ENCODE measurements at regions not wholly inside any gene's neighbourhood (a gene's known extent, or its start where the extent isn't known, plus 50 kb on each side); places are given as distances from the start of the nearest gene placed in this dataset.
"Not testable (repeated sequence)": the region's sequence is repeated elsewhere in the genome, so short reads cannot be mapped to it uniquely, and the experiment has no call there.

DNA sequence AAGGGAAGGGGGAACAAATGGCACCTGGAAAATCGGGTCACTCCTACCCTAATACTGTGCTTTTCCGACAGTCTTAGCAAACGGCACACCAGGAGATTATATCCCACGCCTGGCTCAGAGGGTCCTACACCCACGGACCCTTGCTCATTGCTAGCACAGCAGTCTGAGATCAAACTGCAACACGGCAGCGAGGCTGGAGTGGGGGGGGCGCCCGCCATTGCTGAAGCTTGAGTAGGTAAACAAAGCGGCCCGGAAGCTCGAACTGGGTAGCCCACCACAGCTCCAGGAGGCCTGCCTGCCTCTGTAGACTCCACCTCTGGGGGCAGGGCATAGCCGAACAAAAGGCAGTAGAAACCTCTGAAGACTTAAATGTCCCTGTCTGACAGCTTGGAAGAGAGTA, 82.1 kb upstream of the SIM2 start:
- TF ChIP-seq, protein P1, sequence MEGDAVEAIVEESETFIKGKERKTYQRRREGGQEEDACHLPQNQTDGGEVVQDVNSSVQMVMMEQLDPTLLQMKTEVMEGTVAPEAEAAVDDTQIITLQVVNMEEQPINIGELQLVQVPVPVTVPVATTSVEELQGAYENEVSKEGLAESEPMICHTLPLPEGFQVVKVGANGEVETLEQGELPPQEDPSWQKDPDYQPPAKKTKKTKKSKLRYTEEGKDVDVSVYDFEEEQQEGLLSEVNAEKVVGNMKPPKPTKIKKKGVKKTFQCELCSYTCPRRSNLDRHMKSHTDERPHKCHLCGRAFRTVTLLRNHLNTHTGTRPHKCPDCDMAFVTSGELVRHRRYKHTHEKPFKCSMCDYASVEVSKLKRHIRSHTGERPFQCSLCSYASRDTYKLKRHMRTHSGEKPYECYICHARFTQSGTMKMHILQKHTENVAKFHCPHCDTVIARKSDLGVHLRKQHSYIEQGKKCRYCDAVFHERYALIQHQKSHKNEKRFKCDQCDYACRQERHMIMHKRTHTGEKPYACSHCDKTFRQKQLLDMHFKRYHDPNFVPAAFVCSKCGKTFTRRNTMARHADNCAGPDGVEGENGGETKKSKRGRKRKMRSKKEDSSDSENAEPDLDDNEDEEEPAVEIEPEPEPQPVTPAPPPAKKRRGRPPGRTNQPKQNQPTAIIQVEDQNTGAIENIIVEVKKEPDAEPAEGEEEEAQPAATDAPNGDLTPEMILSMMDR (IDR thresholded peaks at IDR 0.05): not testable (repeated sequence)
- TF ChIP-seq POLR2A (IDR thresholded peaks at IDR 0.05): not testable (repeated sequence)

Data from body of pancreas (tissue), 4 donors.